ENCODE measurements at regions not wholly inside any gene's neighbourhood (a gene's known extent, or its start where the extent isn't known, plus 50 kb on each side); places are given as distances from the start of the nearest gene placed in this dataset. TPM values are rescaled to one million over a fixed set of nuclear protein-coding genes. Genes with fewer than 3 reads are reported as not detected.

DNA sequence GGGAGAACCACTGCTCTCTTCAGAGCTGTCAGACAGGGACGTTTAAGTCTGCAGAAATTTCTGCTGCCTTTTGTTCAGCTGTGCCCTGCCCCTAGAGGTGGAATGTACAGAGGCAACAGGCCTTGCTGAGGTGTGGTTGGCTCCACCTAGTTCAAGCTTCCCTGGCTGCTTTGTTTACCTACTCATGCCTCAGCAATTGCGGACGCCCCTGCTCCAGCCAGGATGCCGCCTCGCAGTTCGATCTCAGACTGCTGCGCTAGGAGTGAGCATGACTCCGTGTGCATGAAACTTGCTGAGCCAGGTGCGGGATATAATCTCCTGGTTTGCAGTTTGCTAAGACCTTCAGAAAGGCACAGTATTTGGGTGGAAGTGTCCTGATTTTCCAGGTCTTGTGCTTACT is 70.9 kb downstream of the MAGEB5 start:
- Histone ChIP-seq H3K36me3 (replicated peaks in 1 of 2; ENCODE audit: control extremely low read depth in 1 of 2, control insufficient read depth in 1 of 2, extremely low read depth in 1 of 2, insufficient read depth in 2 of 2, low read length in 1 of 2) (no peaks in the 10 kb centered on the region), H3K79me2 (ENCODE audit: control insufficient read depth, insufficient read depth, low read length) (no peaks in the 10 kb centered on the region), H3K4me2 (replicated peaks; ENCODE audit: low read depth, low read length, poor library complexity, severe bottlenecking) (no peak overlapping the region), H4K20me1 (ENCODE audit: control insufficient read depth, insufficient read depth, low read length, poor library complexity, severe bottlenecking) (no peaks in the 10 kb centered on the region), H3K9ac (ENCODE audit: low read length) (no peak overlapping the region), H3K9me3 (ENCODE audit: control extremely low read depth in 1 of 3, control insufficient read depth in 2 of 3, insufficient read depth in 1 of 3, low read length in 2 of 3) (no peaks in the 10 kb centered on the region), H3K4me1 (ENCODE audit: control insufficient read depth in 2 of 2, insufficient read depth in 2 of 2, low read length in 2 of 2) (no peaks in the 10 kb centered on the region), H3K27me3 (replicated peaks in 1 of 4; ENCODE audit: control extremely low read depth in 1 of 4, control insufficient read depth in 3 of 4, insufficient read depth in 4 of 4, low read length in 3 of 4) (no peaks in the 10 kb centered on the region), H2AFZ (ENCODE audit: insufficient read depth, low read depth, low read length, poor library complexity, severe bottlenecking) (no peak overlapping the region), H3K4me3 (ENCODE audit: control extremely low read depth in 1 of 5, extremely low read depth in 1 of 5, insufficient read depth in 1 of 5, low read depth in 2 of 5, low read length in 4 of 5) (no peak overlapping the region), H3K27ac (ENCODE audit: low read length in 2 of 2) (no peak overlapping the region)
- ATAC-seq (ENCODE audit: low read depth) (no peak), DNase-seq (no peak)
- intact Hi-C loops (cut with micrococcal nuclease): no loop called here
- POLR2A ChIA-PET: no interaction called here
- WGBS (ENCODE audit: insufficient coverage): 100% methylated on average over 2 of the region's 9 CpGs
- Mint-ChIP-seq H3K27me3 (no peaks in the 10 kb centered on the region), H3K4me1 (no peaks in the 10 kb centered on the region), H3K27ac (no peak overlapping the region), H3K9me3 (ENCODE audit: insufficient read depth) (no peaks in the 10 kb centered on the region), H3K4me3 (no peak overlapping the region)
- CTCF ChIA-PET: no interaction called here
- TF ChIP-seq EZH2 (IDR thresholded peaks at IDR 0.05; ENCODE audit: borderline replicate concordance, insufficient read depth, low read depth, low read length, poor library complexity, severe bottlenecking): no peak

Small RNAs in the stretch of these regions (small RNA-seq; reads per million reads assigned to genes)
- gene AC005345.1 (ENCODE audit: insufficient read length, low read depth, low replicate concordance) (not detected), gene RF00019 (ENCODE audit: insufficient read length, low read depth, low replicate concordance) (not detected), gene RNU1-142P (ENCODE audit: insufficient read length, low read depth, low replicate concordance) (not detected)
